ENCODE measurements at regions not wholly inside any gene's neighbourhood (a gene's known extent, or its start where the extent isn't known, plus 50 kb on each side); places are given as distances from the start of the nearest gene placed in this dataset.

- no peak for TF ChIP-seq NANOG (IDR thresholded peaks at IDR 0.05; ENCODE audit: borderline replicate concordance)
Measured at GRCh38 chr10:28862219-28862618, 184.9 kb downstream of the BAMBI start (continued).

- Histone ChIP-seq H3K4me3 (no peak overlapping the region), H3K27ac (ENCODE audit: low read depth) (no peak overlapping the region), H2AFZ (no peak overlapping the region), H3K4me2 (no peak overlapping the region), H4K20me1 (replicated peaks; ENCODE audit: insufficient read depth) (no peaks in the 10 kb centered on the region), H3F3A (replicated peaks; ENCODE audit: low read depth) (no peaks in the 10 kb centered on the region), H3K79me2 (replicated peaks; ENCODE audit: insufficient read depth) (no peaks in the 10 kb centered on the region), H3K4me1 (ENCODE audit: insufficient read depth) (no peaks in the 10 kb centered on the region), H3K9me2 (ENCODE audit: insufficient read depth) (no peaks in the 10 kb centered on the region), H3K27me3 (ENCODE audit: insufficient read depth) (no peaks in the 10 kb centered on the region), H3K36me3 (ENCODE audit: insufficient read depth) (no peaks in the 10 kb centered on the region)
- Mint-ChIP-seq H3K4me3 (no peak overlapping the region), H3K36me3 (ENCODE audit: low read depth) (no peaks in the 10 kb centered on the region), H3K27ac (no peak overlapping the region), H3K4me1 (no peaks in the 10 kb centered on the region), H3K27me3 (ENCODE audit: insufficient read depth, low read depth, poor library complexity) (peaks cover 2% of the 10 kb centered on the region), H3K9me3 (no peaks in the 10 kb centered on the region)
- ATAC-seq (no peak), DNase-seq (ENCODE audit: low spot score) (no peak)
- TF ChIP-seq REST (IDR thresholded peaks at IDR 0.05; ENCODE audit: unreplicated experiment) (no peak), ZNF114 (CRISPR knock-in tag; IDR thresholded peaks at IDR 0.05) (no peak), EZH2phosphoT487 (IDR thresholded peaks at IDR 0.05; ENCODE audit: unreplicated experiment) (no peak), CTCF (conservative IDR thresholded peaks at IDR 0.05; ENCODE audit: low read depth in 2 of 2) (no peak), JUNB (IDR thresholded peaks at IDR 0.05; ENCODE audit: unreplicated experiment) (no peak), ETS1 (IDR thresholded peaks at IDR 0.05) (no peak), NANOG (IDR thresholded peaks at IDR 0.05; ENCODE audit: borderline replicate concordance) (no peak), ZNF331 (CRISPR knock-in tag; IDR thresholded peaks at IDR 0.05; ENCODE audit: low read depth) (no peak), ZNF462 (CRISPR knock-in tag; IDR thresholded peaks at IDR 0.05) (no peak), STAT1 (IDR thresholded peaks at IDR 0.05; ENCODE audit: unreplicated experiment) (no peak)
Measured at GRCh38 chr10:28869606-28870201, 192.4 kb downstream of the BAMBI start.

All from GM23338 (cell line).